Astrocyte (in vitro differentiated cells and primary cell): ENCODE measurements at regions not wholly inside any gene's neighbourhood (a gene's known extent, or its start where the extent isn't known, plus 50 kb on each side); places are given as distances from the start of the nearest gene placed in this dataset.

Experiments used
- DNase-seq: peaks from one replicate; pipeline ENCODE4 v3.0.0-alpha.2; 2010; ENCODE audit warnings: low read depth
- FAIRE-seq: peaks from 2 replicates; lab custom pipeline; 2011; peaks lifted over from hg19 to GRCh38; lab: Jason Lieb, UNC
- H2AFZ ChIP-seq: 2 replicates; pipeline ENCODE4 v1.6.0; 2012; ENCODE audit warnings: low read depth, low read length, inconsistent platforms
- H3K27ac ChIP-seq: 2 replicates; pipeline ENCODE4 v1.5.1; 2011; ENCODE audit warnings: low read depth, low read length, inconsistent platforms
- H3K27me3 ChIP-seq: 2 replicates; pipeline ENCODE4 v1.6.0; 2011; ENCODE audit warnings: low read length, inconsistent platforms; ENCODE audit not compliant: insufficient read depth
- H3K36me3 ChIP-seq: 2 replicates; pipeline ENCODE4 v1.5.1; 2011; ENCODE audit warnings: low read length, inconsistent platforms; ENCODE audit not compliant: insufficient read depth
- H3K4me1 ChIP-seq: 2 replicates; pipeline ENCODE4 v1.5.1; 2011; ENCODE audit warnings: low read length, inconsistent platforms; ENCODE audit not compliant: insufficient read depth
- H3K4me2 ChIP-seq: 2 replicates; pipeline ENCODE4 v1.6.0; 2012; ENCODE audit warnings: low read length, inconsistent platforms
- H3K4me3 ChIP-seq: 2 replicates; pipeline ENCODE4 v1.5.1; 2011; ENCODE audit warnings: low read depth, mild to moderate bottlenecking, low read length, inconsistent platforms; ENCODE audit not compliant: insufficient read depth
- H3K79me2 ChIP-seq: 2 replicates; pipeline ENCODE4 v1.6.0; 2012; ENCODE audit warnings: mild to moderate bottlenecking, low read length, inconsistent platforms; ENCODE audit not compliant: insufficient read depth
- H3K9ac ChIP-seq: 2 replicates; pipeline ENCODE4 v1.6.0; 2012; ENCODE audit warnings: mild to moderate bottlenecking, low read length, inconsistent platforms
- H3K9me3 ChIP-seq: 2 replicates; pipeline ENCODE4 v1.5.1; 2012; ENCODE audit warnings: low read depth, mild to moderate bottlenecking, low read length, inconsistent platforms; ENCODE audit not compliant: insufficient read depth
- H4K20me1 ChIP-seq: 2 replicates; pipeline ENCODE4 v1.6.0; 2012; ENCODE audit warnings: low read length, inconsistent platforms; ENCODE audit not compliant: insufficient read depth
- H3K27ac Mint-ChIP-seq: one replicate; pipeline ENCODE4 v1.8.0; 2021; ENCODE audit warnings: mild to moderate bottlenecking, mixed read lengths; ENCODE audit not compliant: unreplicated experiment
- H3K27me3 Mint-ChIP-seq: one replicate; pipeline ENCODE4 v1.8.0; 2021; ENCODE audit warnings: low read depth, mixed read lengths; ENCODE audit not compliant: unreplicated experiment
- H3K36me3 Mint-ChIP-seq: one replicate; pipeline ENCODE4 v1.8.0; 2021; ENCODE audit warnings: low read depth, mixed read lengths; ENCODE audit not compliant: unreplicated experiment
- H3K4me1 Mint-ChIP-seq: one replicate; pipeline ENCODE4 v1.8.0; 2021; ENCODE audit warnings: low read depth, mixed read lengths; ENCODE audit not compliant: unreplicated experiment
- H3K4me3 Mint-ChIP-seq: one replicate; pipeline ENCODE4 v1.8.0; 2021; ENCODE audit warnings: mild to moderate bottlenecking, moderate library complexity, mixed read lengths; ENCODE audit not compliant: unreplicated experiment
- H3K9me3 Mint-ChIP-seq: one replicate; pipeline ENCODE4 v1.8.0; 2021; ENCODE audit warnings: mild to moderate bottlenecking, mixed read lengths; ENCODE audit not compliant: unreplicated experiment
- EZH2 ChIP-seq: IDR thresholded peaks from 2 replicates; pipeline ENCODE4 v1.6.1; 2012; ENCODE audit warnings: mild to moderate bottlenecking, low read length, inconsistent platforms; ENCODE audit not compliant: insufficient read depth
- TF ChIP-seq, protein P1 (sequence below): IDR thresholded peaks from 2 replicates; pipeline ENCODE4 v1.5.1; 2011; ENCODE audit warnings: low read depth, mild to moderate bottlenecking, inconsistent platforms, low read length, moderate library complexity; ENCODE audit not compliant: insufficient read depth

GRCh38 chr9:100848726-100849125 is 179.8 kb upstream of the PLPPR1 start:
- no peak for FAIRE-seq
- no peak for TF ChIP-seq EZH2
- TF ChIP-seq, protein P1, sequence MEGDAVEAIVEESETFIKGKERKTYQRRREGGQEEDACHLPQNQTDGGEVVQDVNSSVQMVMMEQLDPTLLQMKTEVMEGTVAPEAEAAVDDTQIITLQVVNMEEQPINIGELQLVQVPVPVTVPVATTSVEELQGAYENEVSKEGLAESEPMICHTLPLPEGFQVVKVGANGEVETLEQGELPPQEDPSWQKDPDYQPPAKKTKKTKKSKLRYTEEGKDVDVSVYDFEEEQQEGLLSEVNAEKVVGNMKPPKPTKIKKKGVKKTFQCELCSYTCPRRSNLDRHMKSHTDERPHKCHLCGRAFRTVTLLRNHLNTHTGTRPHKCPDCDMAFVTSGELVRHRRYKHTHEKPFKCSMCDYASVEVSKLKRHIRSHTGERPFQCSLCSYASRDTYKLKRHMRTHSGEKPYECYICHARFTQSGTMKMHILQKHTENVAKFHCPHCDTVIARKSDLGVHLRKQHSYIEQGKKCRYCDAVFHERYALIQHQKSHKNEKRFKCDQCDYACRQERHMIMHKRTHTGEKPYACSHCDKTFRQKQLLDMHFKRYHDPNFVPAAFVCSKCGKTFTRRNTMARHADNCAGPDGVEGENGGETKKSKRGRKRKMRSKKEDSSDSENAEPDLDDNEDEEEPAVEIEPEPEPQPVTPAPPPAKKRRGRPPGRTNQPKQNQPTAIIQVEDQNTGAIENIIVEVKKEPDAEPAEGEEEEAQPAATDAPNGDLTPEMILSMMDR = no peak

GRCh38 chr9:100852088-100852487 is 176.4 kb upstream of the PLPPR1 start:
- Histone ChIP-seq H3K27me3 (no peaks in the 10 kb centered on the region), H3K79me2 (no peaks in the 10 kb centered on the region), H3K9me3 (no peaks in the 10 kb centered on the region), H3K4me3 (no peak overlapping the region), H4K20me1 (no peaks in the 10 kb centered on the region), H3K9ac (no peak overlapping the region), H3K4me2 (no peak overlapping the region), H3K27ac (no peak overlapping the region), H3K4me1 (no peaks in the 10 kb centered on the region), H3K36me3 (no peaks in the 10 kb centered on the region), H2AFZ (no peak overlapping the region)
- DNase-seq (no peak), FAIRE-seq (no peak)
- peaks cover 2% of the 10 kb centered on the region for H3K4me1 Mint-ChIP-seq
- no peak overlapping the region for H3K4me3 Mint-ChIP-seq
- H3K27me3 Mint-ChIP-seq = peaks cover 2% of the 10 kb centered on the region
- TF ChIP-seq, protein P1 = no peak
- TF ChIP-seq EZH2 = no peak
- H3K36me3 Mint-ChIP-seq = no peaks in the 10 kb centered on the region
- H3K27ac Mint-ChIP-seq = no peak overlapping the region
- peaks cover 2% of the 10 kb centered on the region for H3K9me3 Mint-ChIP-seq

More at GRCh38 chr9:100848726-100849125, 179.8 kb upstream of the PLPPR1 start:
- H3K27me3 ChIP-seq = no peaks in the 10 kb centered on the region
- Mint-ChIP-seq H3K36me3 (no peaks in the 10 kb centered on the region), H3K27ac (peak overlapping the region; percentile 81), H3K4me1 (peaks cover 2% of the 10 kb centered on the region), H3K9me3 (no peaks in the 10 kb centered on the region), H3K27me3 (no peaks in the 10 kb centered on the region), H3K4me3 (no peak overlapping the region)
- DNase-seq = no peak
- no peaks in the 10 kb centered on the region for H3K9me3 ChIP-seq
- H4K20me1 ChIP-seq = no peaks in the 10 kb centered on the region
- no peak overlapping the region for H2AFZ ChIP-seq
- H3K27ac ChIP-seq = no peak overlapping the region
- no peaks in the 10 kb centered on the region for H3K79me2 ChIP-seq
- H3K9ac ChIP-seq = no peak overlapping the region
- H3K4me1 ChIP-seq = no peaks in the 10 kb centered on the region
- H3K4me2 ChIP-seq = no peak overlapping the region
- H3K36me3 ChIP-seq = no peaks in the 10 kb centered on the region
- no peak overlapping the region for H3K4me3 ChIP-seq

GRCh38 chr9:100856238-100856637 is 172.3 kb upstream of the PLPPR1 start:
- H3K4me2 ChIP-seq = no peak overlapping the region
- no peak overlapping the region for H2AFZ ChIP-seq
- no peak overlapping the region for H3K27ac ChIP-seq
- Mint-ChIP-seq H3K4me3 (no peak overlapping the region), H3K9me3 (peaks cover 5% of the 10 kb centered on the region), H3K36me3 (no peaks in the 10 kb centered on the region), H3K27me3 (peaks cover 2% of the 10 kb centered on the region), H3K4me1 (no peaks in the 10 kb centered on the region), H3K27ac (no peak overlapping the region)
- no peak for FAIRE-seq
- H3K9me3 ChIP-seq = no peaks in the 10 kb centered on the region
- H3K4me1 ChIP-seq = no peaks in the 10 kb centered on the region
- TF ChIP-seq EZH2 = no peak
- TF ChIP-seq, protein P1 = no peak
- no peak for DNase-seq
- H3K36me3 ChIP-seq = no peaks in the 10 kb centered on the region
- no peaks in the 10 kb centered on the region for H3K79me2 ChIP-seq
- H3K27me3 ChIP-seq = no peaks in the 10 kb centered on the region
- H3K4me3 ChIP-seq = no peak overlapping the region
- H4K20me1 ChIP-seq = no peaks in the 10 kb centered on the region
- no peak overlapping the region for H3K9ac ChIP-seq
